Midbrain (tissue), 1 donor: ENCODE measurements at regions not wholly inside any gene's neighbourhood (a gene's known extent, or its start where the extent isn't known, plus 50 kb on each side); places are given as distances from the start of the nearest gene placed in this dataset.

ENCODE experiments used
- DNase-seq: peaks from one replicate; lab custom pipeline; 2025; lab: John Stamatoyannopoulos, UW

DNA sequence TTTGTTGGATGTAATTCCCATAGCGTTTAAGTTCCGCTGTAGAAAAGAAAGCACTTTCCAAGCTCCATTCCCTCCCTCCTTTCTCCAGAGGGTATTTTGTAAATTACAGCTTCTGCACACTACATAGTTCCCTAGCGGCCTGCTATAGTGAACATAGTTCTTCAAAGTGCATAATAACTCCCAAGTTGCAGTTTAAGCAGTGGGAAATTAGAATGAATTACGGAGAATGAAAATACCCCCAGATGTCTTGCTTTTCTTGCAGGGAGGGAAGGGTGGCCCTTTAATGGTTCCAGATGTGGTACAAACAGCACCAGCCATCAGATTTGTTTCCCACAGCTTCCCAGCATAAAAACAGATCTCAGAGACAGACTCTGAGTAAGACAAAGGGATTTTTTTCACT is 893.9 kb downstream of the SUCLG1 start:
- no peak for DNase-seq

DNA sequence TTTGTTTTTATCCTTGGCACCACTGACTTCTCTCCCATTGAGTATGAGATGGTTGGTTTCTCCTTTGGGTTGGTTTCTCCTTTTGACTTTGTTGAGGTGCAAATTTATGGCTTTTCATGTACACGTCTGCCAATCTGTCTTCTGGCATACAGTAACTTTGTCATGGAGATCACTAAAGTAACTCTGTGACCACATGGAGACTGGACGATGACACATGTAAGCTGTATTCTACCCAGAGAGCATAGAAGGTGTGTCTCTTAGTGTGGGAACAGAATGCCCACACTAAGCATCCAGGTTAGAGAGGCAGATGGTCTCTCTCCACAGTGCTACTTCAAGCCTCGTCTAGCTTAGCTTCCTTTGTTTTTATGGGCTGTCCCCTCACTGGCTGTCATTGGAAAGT is 897.5 kb downstream of the SUCLG1 start:
- no peak for DNase-seq

DNA sequence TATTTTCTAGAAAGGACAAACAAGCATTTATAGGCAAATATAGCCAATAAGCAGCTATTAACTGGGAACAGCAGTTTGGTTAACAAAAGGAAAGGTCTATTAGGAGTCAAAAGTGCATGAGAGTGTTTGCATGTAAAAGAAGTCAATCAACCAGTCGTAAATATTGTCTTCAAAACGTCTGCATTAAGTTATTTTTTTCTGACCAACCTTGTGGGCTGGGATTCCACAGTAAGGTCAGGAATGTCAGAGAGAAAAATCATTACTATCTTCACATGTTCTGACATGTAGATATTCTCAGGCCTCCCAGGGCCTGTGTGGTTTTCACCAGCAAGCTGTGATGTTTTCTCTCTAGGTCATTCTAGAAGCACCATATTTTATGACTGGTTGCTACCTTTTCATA is 922.5 kb downstream of the SUCLG1 start:
- no peak for DNase-seq

DNA sequence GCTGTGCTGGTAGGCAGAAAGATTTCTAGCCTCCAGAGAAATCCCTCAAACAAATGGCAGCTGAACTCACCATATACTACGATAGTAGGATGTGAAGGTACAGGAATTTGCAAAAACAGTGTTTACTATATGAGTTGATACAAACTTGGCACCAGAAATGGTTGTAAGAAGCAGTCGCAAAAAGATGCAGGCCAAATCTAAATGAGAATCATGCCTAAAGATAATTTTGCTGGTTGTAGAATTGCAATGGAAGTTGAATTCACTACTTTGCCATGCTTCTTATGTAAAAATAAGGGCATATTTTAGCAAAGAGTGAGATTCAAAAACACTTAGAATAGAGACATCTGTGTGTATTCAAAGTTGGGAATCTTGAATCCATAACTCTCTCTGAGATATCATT is 924.7 kb downstream of the SUCLG1 start:
- DNase-seq, result no peak

DNA sequence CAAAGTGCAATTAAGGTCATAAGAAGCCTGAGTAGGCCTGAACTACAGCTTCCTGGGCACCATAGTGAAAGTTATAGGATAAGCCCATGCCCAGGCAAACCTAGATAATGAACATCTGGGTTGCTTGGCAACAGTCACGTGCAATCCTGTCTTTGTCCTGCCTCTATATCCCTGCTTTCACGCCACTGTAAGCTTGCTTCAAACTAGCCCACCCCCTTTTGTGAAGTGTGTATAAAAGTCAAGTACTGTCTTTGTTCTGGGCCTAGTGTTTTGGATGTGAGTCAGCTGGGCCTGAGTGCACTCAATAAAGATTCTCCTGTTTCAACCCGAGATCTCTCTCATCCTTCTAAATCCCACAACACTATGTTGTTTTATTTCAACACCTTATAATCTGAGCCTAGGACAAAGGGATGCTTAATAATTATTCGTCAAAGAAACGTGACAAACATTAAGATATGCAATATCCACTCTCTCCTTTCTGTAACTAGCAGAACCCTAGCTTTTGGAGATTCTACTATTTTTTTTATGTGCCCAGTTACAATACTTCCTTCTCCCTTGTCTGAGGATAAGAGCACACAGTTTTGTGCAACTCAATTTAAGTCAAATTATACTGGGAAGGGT is 927.8 kb downstream of the SUCLG1 start:
- no peak for DNase-seq

DNA sequence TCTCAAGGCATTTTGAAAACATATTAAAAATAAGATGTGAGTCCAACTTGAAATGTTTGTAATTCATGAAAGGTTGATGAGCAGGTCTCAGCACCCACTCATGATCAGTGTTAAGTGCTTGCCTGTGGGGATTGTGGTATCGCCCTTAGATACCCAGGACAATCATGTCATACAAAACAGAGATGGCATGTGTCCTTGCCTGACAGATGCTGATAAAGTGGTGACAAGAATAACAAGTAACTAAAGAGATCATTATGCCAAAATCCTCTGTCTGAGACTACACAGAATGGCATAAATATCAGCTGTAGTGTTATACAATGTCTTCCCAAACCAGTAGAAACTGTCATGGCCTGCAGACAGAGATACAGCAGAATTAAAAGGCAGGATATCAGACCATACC is 930.3 kb downstream of the SUCLG1 start:
- DNase-seq, result no peak

DNA sequence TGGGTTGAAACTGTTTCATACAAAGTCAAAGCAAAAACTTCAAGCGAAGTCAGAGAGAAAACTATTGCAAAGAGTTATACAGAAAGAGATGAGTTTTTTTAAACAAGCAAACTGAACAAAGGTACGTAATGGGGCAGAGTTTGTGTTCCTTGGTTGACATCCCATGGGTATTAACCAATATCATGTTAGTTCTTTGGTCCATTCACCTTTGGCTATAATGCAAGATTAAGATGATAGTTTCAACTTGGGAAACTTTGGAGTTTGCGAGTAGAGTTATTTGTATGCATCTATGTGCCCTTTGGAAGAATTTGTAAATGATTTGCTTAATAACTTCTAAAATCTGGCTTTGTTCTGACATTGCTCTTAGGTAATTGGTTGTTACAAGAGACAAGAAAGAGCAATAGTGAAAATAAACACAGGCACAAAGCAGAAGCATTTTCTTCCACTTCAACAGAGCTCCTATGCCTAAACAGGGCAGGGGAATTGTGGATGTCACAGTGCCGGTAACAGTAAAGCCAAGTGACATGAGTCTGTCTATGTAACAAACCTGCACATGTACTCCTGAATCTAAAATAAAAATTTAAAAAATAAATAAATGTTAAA is 936.1 kb downstream of the SUCLG1 start:
- DNase-seq, result no peak

DNA sequence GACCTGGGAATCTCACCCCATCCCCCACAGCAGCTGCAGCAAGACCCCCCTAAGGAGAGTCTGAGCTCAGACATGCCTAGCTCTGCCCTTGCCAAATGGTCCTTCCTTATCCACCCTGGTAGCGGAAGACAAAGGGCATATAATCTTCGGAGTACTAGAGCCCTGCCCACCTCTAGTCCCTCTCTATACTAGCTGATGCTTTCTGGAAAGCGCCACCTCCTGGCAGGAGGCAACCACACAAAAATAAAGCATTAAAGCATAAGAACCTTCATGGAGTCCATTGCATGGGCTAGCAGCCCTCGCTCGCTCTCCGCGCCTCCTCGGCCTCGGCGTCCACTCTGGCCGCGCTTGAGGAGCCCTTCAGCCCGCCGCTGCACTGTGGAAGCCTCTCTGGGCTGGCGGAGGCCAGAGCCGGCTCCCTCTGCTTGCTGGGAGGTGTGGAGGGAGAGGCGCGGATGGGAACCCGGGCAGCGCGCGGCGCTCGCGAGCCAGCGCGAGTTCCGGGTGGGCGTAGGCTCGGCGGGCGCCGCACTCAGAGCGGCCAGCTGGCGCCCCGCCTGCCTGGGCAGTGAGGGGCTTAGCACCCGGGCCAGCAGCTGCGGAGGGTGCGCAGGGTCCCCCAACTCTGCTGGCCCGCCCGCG is 941.2 kb downstream of the SUCLG1 start:
- no peak for DNase-seq

DNA sequence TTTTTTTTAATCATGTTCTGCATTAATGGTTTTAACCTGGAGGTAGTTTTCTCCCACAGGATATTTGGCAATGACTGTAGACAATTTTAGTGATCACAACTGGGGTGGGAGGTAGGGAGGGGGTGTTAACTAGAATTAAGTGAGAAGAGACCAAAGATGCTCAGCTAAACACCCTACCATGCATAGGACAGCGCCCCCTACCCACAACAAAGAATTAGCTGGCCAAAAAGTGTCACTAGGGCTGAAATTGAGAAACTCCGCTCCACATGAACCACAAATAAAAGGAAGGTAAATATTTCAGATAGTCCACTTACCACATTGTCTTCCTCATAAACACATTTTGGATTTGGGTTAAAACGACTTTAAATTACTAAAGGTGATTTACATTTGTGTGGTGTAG is 942.6 kb downstream of the SUCLG1 start:
- DNase-seq, result no peak

DNA sequence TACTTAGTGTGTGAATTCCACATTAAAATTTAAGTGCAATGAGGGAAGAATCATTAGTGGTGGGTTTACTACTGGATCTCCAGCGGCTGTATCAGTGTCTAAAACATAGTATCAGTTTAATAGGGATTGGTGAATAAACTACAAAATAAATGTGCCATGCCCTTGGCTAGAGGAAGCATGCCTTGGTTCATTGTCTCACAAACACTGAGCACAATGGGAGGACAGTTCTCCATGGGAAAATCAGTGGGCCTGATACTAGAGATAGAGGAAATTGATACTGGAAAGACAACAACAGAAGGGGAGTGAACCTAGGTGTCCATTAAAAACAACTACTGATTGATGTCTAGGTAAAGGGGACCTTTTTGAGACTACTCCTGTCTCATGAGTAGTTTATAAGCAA is 971.6 kb downstream of the SUCLG1 start:
- DNase-seq, result no peak

DNA sequence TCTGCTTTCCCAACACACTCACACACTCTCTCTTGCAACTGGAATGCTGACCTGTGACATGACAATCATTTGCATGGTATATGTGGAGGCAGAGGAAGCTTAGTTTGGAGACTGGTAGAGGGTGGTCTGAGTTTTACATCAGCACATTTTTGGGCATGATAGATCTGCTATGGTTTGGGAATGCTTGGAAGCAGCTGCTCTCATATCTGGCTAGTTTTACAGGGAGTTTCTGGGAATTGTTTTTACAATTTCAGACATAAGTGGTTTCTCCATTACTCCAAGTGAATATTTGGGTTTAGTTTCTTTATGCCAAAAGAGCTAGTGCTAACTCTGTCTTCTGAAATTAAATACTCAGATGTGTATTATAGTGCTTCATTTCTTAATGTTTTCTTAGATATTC is 977.6 kb downstream of the SUCLG1 start:
- DNase-seq, result no peak

DNA sequence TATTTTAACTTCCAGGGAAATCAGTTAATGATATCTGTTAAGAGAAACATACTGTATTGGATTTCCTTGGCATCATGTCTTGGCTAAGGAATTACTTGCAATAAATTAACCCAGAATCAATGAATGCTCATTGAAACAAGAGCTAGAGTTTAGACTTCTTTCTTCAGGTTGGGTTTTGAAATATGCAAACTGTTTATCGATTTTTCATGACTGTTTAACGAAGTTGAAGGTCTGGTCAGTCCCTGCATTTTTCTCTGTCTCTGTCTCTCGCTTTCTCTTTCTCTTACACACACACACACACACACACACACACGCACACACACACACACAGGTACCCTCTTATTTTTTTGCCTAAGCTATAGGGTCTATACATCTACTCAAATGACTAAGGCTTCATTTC is 981.0 kb downstream of the SUCLG1 start:
- no peak for DNase-seq

DNA sequence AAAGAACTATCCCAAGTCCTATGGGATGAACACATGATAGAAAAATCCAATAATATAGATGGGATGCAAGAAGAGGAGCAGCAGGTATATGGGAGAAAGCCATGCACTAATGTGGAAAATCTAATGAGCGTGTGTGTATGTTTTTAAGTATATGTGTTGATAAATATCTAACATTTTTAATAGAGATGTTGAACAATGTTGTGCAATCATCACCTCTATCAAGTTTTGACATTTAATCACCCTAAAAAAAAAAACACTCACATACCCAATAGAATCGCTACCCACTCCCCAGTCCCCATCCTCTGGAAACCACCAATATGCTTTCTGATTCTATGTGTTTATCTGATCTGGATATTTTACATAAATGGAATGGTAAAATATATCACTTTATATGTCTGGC is 983.7 kb downstream of the SUCLG1 start:
- DNase-seq, result no peak

DNA sequence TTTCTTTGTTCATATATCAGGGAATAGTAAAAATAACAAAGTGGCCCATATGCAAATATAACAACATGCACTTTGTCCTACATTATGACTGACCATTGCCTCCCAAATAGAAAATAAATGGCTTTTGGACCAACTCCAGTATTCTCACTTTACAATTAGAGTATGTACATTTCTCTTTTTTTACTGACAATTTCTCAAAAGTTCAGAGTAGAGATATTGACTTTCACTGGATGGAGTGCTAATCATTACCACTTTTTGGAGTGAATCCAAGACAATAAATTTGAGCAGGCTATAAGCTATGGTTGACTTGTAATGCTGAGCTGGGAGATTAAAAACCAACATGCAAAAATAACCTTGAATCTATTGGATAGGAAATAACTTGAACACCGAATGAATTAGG is 987.4 kb downstream of the SUCLG1 start:
- DNase-seq, result no peak

DNA sequence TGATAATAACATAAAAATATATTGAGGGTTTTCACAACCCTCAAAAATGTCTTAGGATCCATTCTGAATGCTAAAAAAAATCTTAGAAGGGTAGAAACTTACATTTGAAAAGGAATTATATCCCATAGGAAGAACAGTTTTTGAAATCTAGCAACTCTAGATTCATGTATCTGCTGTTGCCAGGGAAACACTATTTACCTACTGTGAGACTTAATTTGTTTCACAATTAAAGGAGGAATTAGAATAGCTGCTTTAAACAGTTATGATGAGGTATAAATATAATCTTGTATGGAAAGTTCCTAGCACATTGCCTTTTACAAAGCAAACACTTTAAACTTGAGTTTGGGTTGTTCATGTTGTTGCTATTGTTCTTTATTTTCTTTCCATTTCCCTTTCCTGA is 988.2 kb downstream of the SUCLG1 start:
- DNase-seq, result no peak

DNA sequence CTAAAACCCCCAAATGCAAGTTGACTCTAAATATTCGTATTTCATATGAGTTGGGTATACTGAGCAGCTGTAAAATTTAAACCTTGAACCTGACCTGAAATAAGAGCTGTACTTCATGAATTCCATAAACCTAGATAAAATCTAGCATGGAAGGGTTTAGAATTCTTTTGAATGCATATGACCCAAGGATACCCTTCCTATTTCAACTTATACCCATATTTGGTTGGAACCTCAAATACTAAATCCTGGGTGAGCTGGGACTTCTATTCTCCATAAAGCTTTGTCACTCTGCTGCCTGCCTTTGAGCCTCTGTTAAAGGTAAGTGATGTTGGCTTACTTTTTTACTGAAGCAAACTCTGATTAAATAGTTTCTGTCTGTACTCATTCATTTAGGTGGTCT is 994.6 kb downstream of the SUCLG1 start:
- DNase-seq, result no peak

DNA sequence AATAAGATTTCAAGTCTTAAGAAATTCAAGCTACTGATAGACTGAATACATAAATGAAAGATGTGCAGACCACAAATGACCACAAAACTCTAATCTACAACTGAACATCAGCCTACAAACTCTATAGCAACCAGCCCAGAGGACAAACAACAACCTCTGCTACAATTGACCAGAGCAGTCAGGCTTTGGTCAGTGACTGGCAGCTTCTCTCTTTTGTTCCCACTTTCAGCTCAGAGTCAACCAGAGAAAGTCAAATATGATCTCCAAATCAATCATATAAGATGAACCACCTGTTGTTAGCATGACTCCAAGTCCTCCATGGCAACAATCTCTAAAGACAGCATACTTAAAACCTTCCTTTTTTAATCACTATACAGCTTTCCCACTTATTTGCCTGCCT is 996.2 kb downstream of the SUCLG1 start:
- DNase-seq, result no peak

DNA sequence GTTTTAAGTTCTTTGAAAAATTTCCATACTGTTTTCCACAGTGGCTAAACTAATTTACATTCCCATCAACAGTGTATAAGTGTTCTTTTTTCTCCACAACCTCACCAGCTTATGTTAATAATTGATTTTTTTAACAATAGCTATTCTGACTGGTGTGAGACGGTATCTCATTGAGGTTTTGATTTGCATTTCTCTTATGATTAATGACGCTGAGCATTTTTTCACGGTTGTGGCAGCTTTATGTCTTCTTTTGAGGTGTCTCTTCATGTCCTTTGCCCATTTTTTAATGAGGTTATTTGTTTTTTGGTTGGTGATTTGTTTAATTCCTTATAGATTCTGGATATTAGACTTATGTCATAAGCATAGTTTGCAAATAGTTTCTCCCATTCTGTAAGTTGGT is 997.9 kb downstream of the SUCLG1 start:
- no peak for DNase-seq

DNA sequence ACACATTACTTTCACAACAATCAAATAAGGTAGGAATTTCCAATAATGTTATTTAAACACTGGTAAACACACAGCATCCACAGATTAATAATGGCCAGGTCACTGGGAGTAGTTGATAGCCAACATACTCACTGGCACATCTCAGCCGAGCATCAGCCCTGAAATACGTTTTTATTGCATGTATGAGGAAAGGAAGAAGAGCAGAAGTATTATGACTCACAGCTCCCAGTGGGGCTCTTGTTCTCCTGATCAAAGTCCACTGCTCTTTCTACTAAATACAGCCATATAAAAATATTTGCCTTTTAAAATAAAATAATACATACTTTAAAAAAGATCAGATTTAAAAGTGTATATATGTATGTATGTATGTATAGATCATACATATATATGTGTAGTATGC is 999.6 kb downstream of the SUCLG1 start:
- DNase-seq, result no peak

DNA sequence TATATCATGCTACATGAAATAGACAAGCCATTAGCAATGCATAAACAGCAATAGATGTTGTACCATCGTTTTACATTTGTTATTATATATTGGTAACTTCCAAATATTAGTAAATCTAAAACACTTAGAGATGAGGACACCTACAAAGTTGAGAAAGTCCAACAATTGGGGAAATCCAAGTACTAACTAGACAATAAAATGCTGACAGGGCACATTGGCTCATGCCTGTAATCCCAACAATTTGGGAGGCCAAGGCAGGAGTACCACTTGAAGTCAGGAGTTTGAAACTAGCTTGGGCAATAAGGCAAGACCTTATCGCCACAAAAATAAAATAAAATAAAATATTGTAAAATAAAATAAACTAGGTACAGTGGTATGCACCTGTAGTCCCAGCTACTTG is 1023.1 kb downstream of the SUCLG1 start:
- DNase-seq, result no peak

DNA sequence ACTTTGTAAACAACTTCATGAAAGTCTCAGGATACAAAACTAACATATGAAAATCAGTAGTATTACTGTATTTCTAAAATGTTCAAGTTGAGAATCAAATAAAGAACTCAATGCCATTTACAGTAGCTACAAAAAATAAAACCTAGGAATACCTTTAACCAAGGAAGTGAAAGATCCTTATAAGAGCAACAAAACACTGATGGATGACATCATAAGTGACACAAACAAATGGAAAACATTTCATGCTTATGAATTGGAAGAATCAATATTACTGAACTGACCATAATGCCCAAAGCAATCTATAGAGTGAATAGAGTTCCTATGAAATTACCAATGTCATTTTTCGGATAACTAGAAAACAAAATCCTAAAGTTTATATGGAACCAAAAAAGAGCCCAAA is 1038.1 kb downstream of the SUCLG1 start:
- no peak for DNase-seq

DNA sequence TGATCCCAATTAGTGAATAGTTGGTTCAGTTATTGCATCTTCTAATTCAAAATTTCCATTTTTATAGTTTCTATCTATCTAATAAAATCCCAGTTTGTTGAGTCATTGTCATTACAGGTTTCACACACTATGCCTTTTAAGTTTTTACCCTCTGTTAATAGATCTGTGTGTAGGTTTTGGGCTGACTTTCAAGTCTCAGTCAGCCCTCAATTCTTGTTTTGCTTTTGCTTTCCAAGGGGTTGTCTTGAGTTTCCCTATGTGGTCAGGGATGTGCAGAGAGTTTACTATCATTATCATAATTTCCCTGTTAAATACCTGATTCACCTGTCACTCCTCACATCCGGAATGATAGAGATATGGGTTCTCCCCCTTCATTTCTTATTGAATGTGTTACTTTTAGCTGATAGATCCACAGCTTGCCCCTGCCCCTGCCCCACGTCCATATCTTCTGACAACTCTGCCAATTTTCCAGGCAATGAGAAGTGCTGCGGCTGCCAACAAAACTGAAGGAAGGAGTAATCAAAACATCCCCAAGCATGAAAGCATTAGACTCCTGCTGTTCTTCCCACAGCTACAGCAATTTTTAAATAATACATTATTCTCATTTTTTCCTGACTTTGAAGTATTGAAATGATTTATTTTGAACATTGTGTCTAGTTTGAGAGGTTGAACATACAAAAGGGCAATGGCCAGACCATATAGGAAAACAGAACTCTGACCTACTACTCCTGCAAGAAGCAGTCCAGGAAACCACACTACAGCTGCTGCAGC is 1064.8 kb downstream of the SUCLG1 start:
- no peak for DNase-seq

DNA sequence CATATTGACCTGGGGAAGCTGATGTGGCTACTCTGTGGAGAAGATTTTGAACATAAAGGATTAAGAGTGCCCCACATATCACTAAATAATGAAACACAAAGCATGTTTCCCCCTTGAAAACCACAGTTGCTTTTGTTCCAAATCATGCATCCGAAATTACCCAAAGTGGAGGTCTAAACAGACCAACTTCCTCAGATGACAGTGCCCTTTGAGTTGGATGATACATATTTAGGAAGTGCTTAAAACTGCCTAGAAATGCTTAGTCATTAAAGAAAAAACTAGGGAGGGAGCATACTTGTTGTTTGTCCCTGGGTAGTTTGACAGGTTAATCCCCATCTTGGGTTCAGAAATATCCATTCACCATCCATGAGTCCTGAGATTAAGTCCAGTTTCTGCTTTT is 1070.3 kb downstream of the SUCLG1 start:
- DNase-seq, result no peak
